ENCODE measurements at regions not wholly inside any gene's neighbourhood (a gene's known extent, or its start where the extent isn't known, plus 50 kb on each side); places are given as distances from the start of the nearest gene placed in this dataset.

DNA sequence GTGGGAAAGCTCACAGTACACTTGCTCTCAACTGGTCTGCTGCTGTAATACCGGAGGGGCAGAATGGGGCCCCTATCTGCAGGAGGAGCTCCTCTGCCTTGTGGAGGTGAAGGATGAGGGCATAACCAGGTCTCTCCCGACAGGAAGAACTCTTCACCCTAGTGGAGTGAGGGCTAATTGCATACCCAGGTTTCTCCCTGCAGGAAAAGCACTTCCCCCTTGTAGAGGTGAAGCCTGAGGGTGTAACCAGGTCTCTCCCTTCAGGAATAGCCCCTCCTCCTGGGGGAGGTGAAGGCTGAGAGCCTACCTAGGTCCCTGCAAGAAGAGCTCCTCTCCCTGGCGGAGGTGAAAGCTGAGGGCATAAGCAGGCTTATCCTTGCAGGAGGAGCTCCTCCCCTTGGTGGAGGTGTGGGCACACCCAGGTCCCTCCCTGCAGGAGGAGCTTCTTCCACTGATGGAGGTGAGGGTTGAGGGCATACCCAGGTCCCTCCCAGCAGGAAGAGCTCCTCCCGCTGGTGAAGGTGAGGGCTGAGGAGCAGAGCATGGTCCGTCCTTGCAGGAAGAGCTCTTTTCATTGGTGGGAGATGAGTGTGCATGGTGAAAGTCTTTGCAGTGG is 954.1 kb downstream of the NLGN4Y start:
- TF ChIP-seq CTCF (IDR thresholded peaks at IDR 0.05; ENCODE audit: low read depth, low read length): no peak
- no peak for TF ChIP-seq EZH2phosphoT487 (IDR thresholded peaks at IDR 0.05; ENCODE audit: low read depth)
